PC-3 (cell line): ENCODE measurements at regions not wholly inside any gene's neighbourhood (a gene's known extent, or its start where the extent isn't known, plus 50 kb on each side); places are given as distances from the start of the nearest gene placed in this dataset.

Experiments
- ATAC-seq: fragments of 200-7000 bp; cut with Tn5 transposase; 2 replicates; pipeline ENCODE4 v1.9.1; 2020; ENCODE audit warnings: mild to moderate bottlenecking, moderate library complexity
- BruUV-seq: library from RNA; stranded (reverse); fragments of 400-500 nt; replicated peaks from 2 replicates; lab custom pipeline; 2021; lab: Mats Ljungman, UMichigan
- CTCF ChIA-PET: fragments of 300-600 bp; sonication (Branson Sonifier 250); formaldehyde crosslinking; loops from one replicate; lab custom pipeline; 2022; ENCODE audit warnings: antibody characterized with exemption; lab: Charles Lee
- POLR2A ChIA-PET: fragments of 300-600 bp; sonication (Branson Sonifier 250); formaldehyde crosslinking; loops from one replicate; lab custom pipeline; 2022; ENCODE audit warnings: antibody characterized with exemption; ENCODE audit not compliant: unreplicated experiment; lab: Charles Lee
- DNase-seq: peaks from one replicate; pipeline ENCODE4 v3.0.0-alpha.2; 2015
- H2AFZ ChIP-seq: fragments of 300-600 bp; sonication (generic); 2 replicates; pipeline ENCODE4 v1.6.0; 2016; ENCODE audit warnings: antibody characterized with exemption, low read length
- H3F3A ChIP-seq: fragments of 300-600 bp; sonication (generic); one replicate; pipeline ENCODE4 v1.6.0; 2017; ENCODE audit warnings: antibody characterized with exemption, low read length, control low read depth, mild to moderate bottlenecking; ENCODE audit not compliant: unreplicated experiment
- H3K27ac ChIP-seq: fragments of 300-600 bp; sonication (generic); 2 replicates; pipeline ENCODE4 v1.5.1; 2016; ENCODE audit warnings: mild to moderate bottlenecking, low read length
- H3K27me3 ChIP-seq: fragments of 300-600 bp; sonication (generic); 2 replicates; pipeline ENCODE4 v1.6.1; 2016; ENCODE audit warnings: low read length, mixed read lengths
- H3K36me3 ChIP-seq: fragments of 300-600 bp; sonication (generic); 2 replicates; pipeline ENCODE4 v1.6.1; 2016; ENCODE audit warnings: low read depth, mixed run types, low read length, mixed read lengths
- H3K4me1 ChIP-seq: fragments of 300-600 bp; sonication (generic); 2 replicates; pipeline ENCODE4 v1.5.1; 2016; ENCODE audit warnings: low read length; ENCODE audit not compliant: insufficient read depth
- H3K4me2 ChIP-seq: fragments of 300-600 bp; sonication (generic); 2 replicates; pipeline ENCODE4 v1.6.0; 2016; ENCODE audit warnings: low read length
- H3K4me3 ChIP-seq: fragments of 300-600 bp; sonication (generic); 2 replicates; pipeline ENCODE4 v1.5.1; 2016; ENCODE audit warnings: mild to moderate bottlenecking, low read length, mixed read lengths
- H3K79me2 ChIP-seq: fragments of 300-600 bp; sonication (generic); 2 replicates; pipeline ENCODE4 v1.6.1; 2017; ENCODE audit warnings: low read length, mixed read lengths
- H3K9ac ChIP-seq: fragments of 300-600 bp; sonication (generic); 2 replicates; pipeline ENCODE4 v1.6.0; 2016; ENCODE audit warnings: mild to moderate bottlenecking, low read length
- H3K9me2 ChIP-seq: fragments of 300-600 bp; sonication (generic); replicated peaks from 2 replicates; pipeline ENCODE4 v1.6.1; 2016; ENCODE audit warnings: mixed run types, low read length, mixed read lengths
- H3K9me3 ChIP-seq: fragments of 300-600 bp; sonication (generic); 2 replicates; pipeline ENCODE4 v1.6.1; 2016; ENCODE audit warnings: low read length, mixed read lengths
- H4K20me1 ChIP-seq: fragments of 300-600 bp; sonication (generic); 2 replicates; pipeline ENCODE4 v1.6.1; 2016; ENCODE audit warnings: low read length, mixed read lengths
- CTCF ChIP-seq: fragments of 300-600 bp; sonication (generic); conservative IDR thresholded peaks from 2 replicates; pipeline ENCODE4 v1.5.1; 2017; ENCODE audit warnings: antibody characterized with exemption, low read depth, mild to moderate bottlenecking, low read length
- EZH2 ChIP-seq: fragments of 300-600 bp; sonication (generic); IDR thresholded peaks from one replicate; pipeline ENCODE4 v1.6.1; 2017; ENCODE audit warnings: antibody characterized with exemption, mild to moderate bottlenecking, low read length; ENCODE audit not compliant: unreplicated experiment
- EZH2phosphoT487 ChIP-seq: fragments of 300-600 bp; sonication (generic); IDR thresholded peaks from 2 replicates; pipeline ENCODE4 v1.6.1; 2018; ENCODE audit warnings: mild to moderate bottlenecking, antibody characterized with exemption, low read length, borderline replicate concordance
- intact Hi-C: fragments of 100-400 bp; cut with micrococcal nuclease; formaldehyde crosslinking; loops from 2 replicates; pipeline ENCODE4 v1.9.0; 2023

- H4K20me1 ChIP-seq, result no peaks in the 10 kb centered on the region
- H2AFZ ChIP-seq, result no peak overlapping the region
- H3K9ac ChIP-seq, result no peak overlapping the region
- no peak overlapping the region for H3K4me2 ChIP-seq
- intact Hi-C loops, result no loop called here
- no TSS peak for BruUV-seq
- H3K27me3 ChIP-seq, result peaks cover 10% of the 10 kb centered on the region; the same call in 1 of the 2 replicates
- DNase-seq (no peak), ATAC-seq (no peak)
- no peaks in the 10 kb centered on the region for H3K4me1 ChIP-seq
- H3K4me3 ChIP-seq, result no peak overlapping the region
- H3K9me3 ChIP-seq, result no peaks in the 10 kb centered on the region
- H3K9me2 ChIP-seq, result no peaks in the 10 kb centered on the region
- no peak for TF ChIP-seq CTCF
- H3F3A ChIP-seq, result no peaks in the 10 kb centered on the region
- ChIA-PET CTCF (no interaction called here), POLR2A (no interaction called here)
- no peaks in the 10 kb centered on the region for H3K79me2 ChIP-seq
- no peak overlapping the region for H3K27ac ChIP-seq
- no peaks in the 10 kb centered on the region for H3K36me3 ChIP-seq
Measured at GRCh38 chr14:29064305-29064900, 297.8 kb downstream of the FOXG1 start.

GRCh38 chr14:29069228-29069627 lies 302.6 kb downstream of the FOXG1 start:
- ChIA-PET POLR2A (no interaction called here), CTCF (no interaction called here)
- no peak overlapping the region for H3K9ac ChIP-seq
- H3K36me3 ChIP-seq, result no peaks in the 10 kb centered on the region
- H3K4me1 ChIP-seq, result no peaks in the 10 kb centered on the region
- no peak for TF ChIP-seq CTCF
- TF ChIP-seq EZH2, result no peak
- no peak for TF ChIP-seq EZH2phosphoT487
- BruUV-seq, result no TSS peak
- no peak for DNase-seq
- H3K4me2 ChIP-seq, result no peak overlapping the region
- H3F3A ChIP-seq, result no peaks in the 10 kb centered on the region
- no peaks in the 10 kb centered on the region for H3K9me3 ChIP-seq
- H3K9me2 ChIP-seq, result no peaks in the 10 kb centered on the region
- ATAC-seq, result no peak
- H3K27ac ChIP-seq, result no peak overlapping the region
- no peaks in the 10 kb centered on the region for H3K27me3 ChIP-seq
- no peak overlapping the region for H3K4me3 ChIP-seq
- H4K20me1 ChIP-seq, result no peaks in the 10 kb centered on the region
- no peaks in the 10 kb centered on the region for H3K79me2 ChIP-seq
- H2AFZ ChIP-seq, result no peak overlapping the region
- intact Hi-C loops, result no loop called here

GRCh38 chr14:29075761-29076160 lies 309.2 kb downstream of the FOXG1 start:
- Histone ChIP-seq H3K79me2 (no peaks in the 10 kb centered on the region), H3K27ac (no peak overlapping the region), H4K20me1 (no peaks in the 10 kb centered on the region), H3K36me3 (no peaks in the 10 kb centered on the region), H3K4me1 (no peaks in the 10 kb centered on the region), H2AFZ (no peak overlapping the region), H3K4me3 (no peak overlapping the region), H3K9me2 (no peaks in the 10 kb centered on the region), H3K27me3 (no peaks in the 10 kb centered on the region), H3K4me2 (no peak overlapping the region), H3K9me3 (no peaks in the 10 kb centered on the region), H3K9ac (no peak overlapping the region), H3F3A (no peaks in the 10 kb centered on the region)
- intact Hi-C loops, result no loop called here
- no TSS peak for BruUV-seq
- ATAC-seq (no peak), DNase-seq (no peak)
- ChIA-PET POLR2A (no interaction called here), CTCF (no interaction called here)
- no peak for TF ChIP-seq EZH2phosphoT487
- TF ChIP-seq EZH2, result no peak
- TF ChIP-seq CTCF, result no peak
